Esophagus muscularis mucosa (tissue), 4 donors: ENCODE measurements at regions not wholly inside any gene's neighbourhood (a gene's known extent, or its start where the extent isn't known, plus 50 kb on each side); places are given as distances from the start of the nearest gene placed in this dataset.
"Not testable (repeated sequence)": the region's sequence is repeated elsewhere in the genome, so short reads cannot be mapped to it uniquely, and the experiment has no call there.

Experiments used
- CTCF ChIP-seq, 3 experiments: fragments of 200-600 bp in 2 of 3; fragments of 450-650 bp in 1 of 3; sonication (generic) in 2 of 3; IDR thresholded peaks; one replicate each; pipeline ENCODE4 v1.5.1; 2017 to 2019; ENCODE audit warnings: antibody characterized with exemption in 3 of 3, mild to moderate bottlenecking in 2 of 3, moderate library complexity in 1 of 3
- EP300 ChIP-seq: sonication (generic); formaldehyde crosslinking; IDR thresholded peaks from one replicate; pipeline ENCODE4 v1.6.1; 2017; ENCODE audit warnings: antibody characterized with exemption
- POLR2A ChIP-seq: fragments of 450-650 bp; IDR thresholded peaks from one replicate; pipeline ENCODE4 v1.6.1; 2017; ENCODE audit warnings: antibody characterized with exemption, moderate library complexity, mild to moderate bottlenecking, low read depth
- POLR2AphosphoS5 ChIP-seq, 2 donors: sonication (generic); formaldehyde crosslinking; IDR thresholded peaks; one replicate each; pipeline ENCODE4 v1.6.1; 2017; ENCODE audit warnings: antibody characterized with exemption in 2 of 2

- TF ChIP-seq CTCF (IDR thresholded peaks at IDR 0.05); POLR2AphosphoS5 (IDR thresholded peaks at IDR 0.05); POLR2A; EP300: not testable (repeated sequence)
Observed at GRCh38 chr21:27887808-27888455, 921.0 kb upstream of the ADAMTS5 start.
